ENCODE measurements at regions not wholly inside any gene's neighbourhood (a gene's known extent, or its start where the extent isn't known, plus 50 kb on each side); places are given as distances from the start of the nearest gene placed in this dataset.

DNA sequence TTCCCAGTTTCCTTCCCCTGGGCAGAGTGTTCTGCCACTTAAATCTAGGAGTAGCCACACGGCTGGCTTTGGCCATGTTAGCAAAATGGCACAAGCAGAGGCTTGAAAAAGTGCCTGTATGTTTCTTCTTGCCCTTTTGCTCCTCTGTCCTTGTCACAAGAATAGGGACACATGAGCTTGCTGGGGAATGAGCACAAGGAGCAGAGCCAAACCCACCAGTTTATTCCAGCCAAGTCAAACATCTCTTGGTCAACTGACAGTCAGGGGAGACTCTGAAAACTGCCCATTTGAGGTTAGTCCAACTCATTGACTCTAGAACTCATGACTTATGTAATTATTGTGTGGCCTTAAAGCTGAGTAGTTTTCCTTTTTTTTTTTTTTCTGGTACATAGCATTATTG lies 739.7 kb upstream of the FZD8 start:
- DNase-seq (ENCODE audit: low spot score) (no peak), ATAC-seq (ENCODE audit: low read depth) (no peak)
- no peaks in the 10 kb centered on the region for H3K36me3 ChIP-seq (ENCODE audit: low read depth)
- H3K4me3 ChIP-seq (ENCODE audit: severe bottlenecking), result no peak overlapping the region
- H3K27ac ChIP-seq (ENCODE audit: poor library complexity, severe bottlenecking), result no peak overlapping the region
- H3K27me3 ChIP-seq (ENCODE audit: insufficient read depth, poor library complexity, severe bottlenecking), result no peaks in the 10 kb centered on the region
- H3K4me1 ChIP-seq (ENCODE audit: insufficient read depth, poor library complexity, severe bottlenecking), result no peaks in the 10 kb centered on the region
- no peaks in the 10 kb centered on the region for H3K9me3 ChIP-seq (ENCODE audit: severe bottlenecking)
- TF ChIP-seq, protein P1, sequence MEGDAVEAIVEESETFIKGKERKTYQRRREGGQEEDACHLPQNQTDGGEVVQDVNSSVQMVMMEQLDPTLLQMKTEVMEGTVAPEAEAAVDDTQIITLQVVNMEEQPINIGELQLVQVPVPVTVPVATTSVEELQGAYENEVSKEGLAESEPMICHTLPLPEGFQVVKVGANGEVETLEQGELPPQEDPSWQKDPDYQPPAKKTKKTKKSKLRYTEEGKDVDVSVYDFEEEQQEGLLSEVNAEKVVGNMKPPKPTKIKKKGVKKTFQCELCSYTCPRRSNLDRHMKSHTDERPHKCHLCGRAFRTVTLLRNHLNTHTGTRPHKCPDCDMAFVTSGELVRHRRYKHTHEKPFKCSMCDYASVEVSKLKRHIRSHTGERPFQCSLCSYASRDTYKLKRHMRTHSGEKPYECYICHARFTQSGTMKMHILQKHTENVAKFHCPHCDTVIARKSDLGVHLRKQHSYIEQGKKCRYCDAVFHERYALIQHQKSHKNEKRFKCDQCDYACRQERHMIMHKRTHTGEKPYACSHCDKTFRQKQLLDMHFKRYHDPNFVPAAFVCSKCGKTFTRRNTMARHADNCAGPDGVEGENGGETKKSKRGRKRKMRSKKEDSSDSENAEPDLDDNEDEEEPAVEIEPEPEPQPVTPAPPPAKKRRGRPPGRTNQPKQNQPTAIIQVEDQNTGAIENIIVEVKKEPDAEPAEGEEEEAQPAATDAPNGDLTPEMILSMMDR (IDR thresholded peaks at IDR 0.05; ENCODE audit: poor library complexity, severe bottlenecking), result no peak

DNA sequence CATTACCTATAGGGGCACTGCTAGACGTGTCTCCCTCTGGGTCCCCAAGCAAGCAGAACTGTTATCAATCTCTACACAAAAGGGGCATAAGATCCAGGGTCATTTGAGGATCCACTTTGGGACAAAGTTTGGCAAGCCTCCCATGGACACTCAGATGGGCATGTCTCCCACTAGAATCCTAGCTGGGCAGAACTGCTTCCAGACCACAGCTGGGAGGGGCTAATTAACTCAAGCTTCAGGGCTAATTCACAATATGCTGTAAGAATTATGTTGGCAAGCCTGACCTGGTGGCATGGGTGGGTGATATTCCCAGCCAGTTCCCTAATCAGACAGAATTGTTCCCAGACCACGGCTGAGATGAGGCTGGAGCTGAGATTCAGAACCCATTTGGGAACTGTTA lies 738.4 kb upstream of the FZD8 start:
- H3K4me1 ChIP-seq (ENCODE audit: insufficient read depth, poor library complexity, severe bottlenecking), result no peaks in the 10 kb centered on the region
- H3K27me3 ChIP-seq (ENCODE audit: insufficient read depth, poor library complexity, severe bottlenecking), result no peaks in the 10 kb centered on the region
- DNase-seq (ENCODE audit: low spot score) (no peak), ATAC-seq (ENCODE audit: low read depth) (no peak)
- H3K9me3 ChIP-seq (ENCODE audit: severe bottlenecking), result no peaks in the 10 kb centered on the region
- TF ChIP-seq, protein P1 (IDR thresholded peaks at IDR 0.05; ENCODE audit: poor library complexity, severe bottlenecking), result no peak
- no peaks in the 10 kb centered on the region for H3K36me3 ChIP-seq (ENCODE audit: low read depth)
- H3K4me3 ChIP-seq (ENCODE audit: severe bottlenecking), result no peak overlapping the region
- H3K27ac ChIP-seq (ENCODE audit: poor library complexity, severe bottlenecking), result no peak overlapping the region

DNA sequence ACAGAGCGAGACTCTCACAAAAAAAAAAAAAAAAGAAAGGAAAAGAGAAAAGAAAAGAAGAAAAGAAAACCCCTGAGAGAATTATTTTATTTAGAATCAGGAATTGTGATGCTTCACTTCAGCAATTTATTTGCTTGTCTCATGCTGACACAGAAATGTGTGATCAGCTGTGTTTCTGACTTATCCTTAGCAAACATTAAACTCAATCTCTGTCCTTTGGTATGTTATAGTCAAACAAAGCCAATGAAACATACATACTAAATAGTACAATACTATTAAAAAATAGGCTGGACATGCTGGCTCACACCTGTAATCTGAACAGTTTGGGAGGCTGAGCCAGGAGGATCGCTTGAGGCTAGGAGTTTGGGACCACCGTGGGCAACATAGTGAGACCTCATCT lies 733.0 kb upstream of the FZD8 start:
- ATAC-seq (ENCODE audit: low read depth), result no peak

DNA sequence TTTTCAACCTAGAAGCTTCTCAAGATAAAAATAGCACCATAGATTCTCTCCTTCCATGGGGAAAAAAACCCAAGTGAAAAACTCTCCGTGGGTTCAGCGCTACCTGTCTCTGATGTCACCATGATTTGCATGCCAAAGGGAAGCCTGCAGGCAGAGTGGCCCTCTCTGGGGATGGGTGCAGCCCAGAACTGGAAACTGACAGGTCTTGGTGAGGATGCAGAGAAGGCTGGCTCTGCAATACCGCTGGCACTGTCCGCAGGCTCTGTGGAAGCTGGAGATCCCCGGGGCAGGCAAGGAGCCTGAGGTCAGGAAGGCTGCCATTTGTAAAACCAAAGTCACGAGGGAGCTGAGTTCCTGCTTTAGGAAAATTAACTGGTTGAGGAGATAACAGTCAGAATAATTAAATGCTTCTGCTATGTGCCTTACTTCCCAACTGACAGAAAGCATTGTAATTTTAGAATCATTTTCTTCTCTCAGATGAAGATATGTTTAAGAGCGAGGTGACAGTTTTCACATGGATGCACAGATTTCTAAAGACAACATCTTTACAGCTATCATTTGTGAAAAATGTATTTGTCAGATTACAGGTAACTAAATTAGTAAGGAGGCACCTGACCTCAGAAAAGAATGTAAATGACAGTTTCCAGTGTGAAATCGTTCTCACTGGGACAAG lies 731.5 kb upstream of the FZD8 start:
- no peak for ATAC-seq (ENCODE audit: low read depth)
- DNase-seq (ENCODE audit: low spot score), result no peak
- Histone ChIP-seq H3K36me3 (ENCODE audit: low read depth) (no peaks in the 10 kb centered on the region), H3K4me3 (ENCODE audit: severe bottlenecking) (no peak overlapping the region), H3K27me3 (ENCODE audit: insufficient read depth, poor library complexity, severe bottlenecking) (no peaks in the 10 kb centered on the region), H3K9me3 (ENCODE audit: severe bottlenecking) (no peaks in the 10 kb centered on the region), H3K4me1 (ENCODE audit: insufficient read depth, poor library complexity, severe bottlenecking) (no peaks in the 10 kb centered on the region), H3K27ac (ENCODE audit: poor library complexity, severe bottlenecking) (no peak overlapping the region)
- TF ChIP-seq, protein P1 (IDR thresholded peaks at IDR 0.05; ENCODE audit: poor library complexity, severe bottlenecking), result no peak

More for the DNA sequence above, 733.0 kb upstream of the FZD8 start:
- TF ChIP-seq, protein P1 (IDR thresholded peaks at IDR 0.05; ENCODE audit: poor library complexity, severe bottlenecking), result no peak
- DNase-seq (ENCODE audit: low spot score), result no peak
- Histone ChIP-seq H3K27me3 (ENCODE audit: insufficient read depth, poor library complexity, severe bottlenecking) (no peaks in the 10 kb centered on the region), H3K9me3 (ENCODE audit: severe bottlenecking) (no peaks in the 10 kb centered on the region), H3K27ac (ENCODE audit: poor library complexity, severe bottlenecking) (no peak overlapping the region), H3K4me3 (ENCODE audit: severe bottlenecking) (no peak overlapping the region), H3K4me1 (ENCODE audit: insufficient read depth, poor library complexity, severe bottlenecking) (no peaks in the 10 kb centered on the region), H3K36me3 (ENCODE audit: low read depth) (no peaks in the 10 kb centered on the region)

DNA sequence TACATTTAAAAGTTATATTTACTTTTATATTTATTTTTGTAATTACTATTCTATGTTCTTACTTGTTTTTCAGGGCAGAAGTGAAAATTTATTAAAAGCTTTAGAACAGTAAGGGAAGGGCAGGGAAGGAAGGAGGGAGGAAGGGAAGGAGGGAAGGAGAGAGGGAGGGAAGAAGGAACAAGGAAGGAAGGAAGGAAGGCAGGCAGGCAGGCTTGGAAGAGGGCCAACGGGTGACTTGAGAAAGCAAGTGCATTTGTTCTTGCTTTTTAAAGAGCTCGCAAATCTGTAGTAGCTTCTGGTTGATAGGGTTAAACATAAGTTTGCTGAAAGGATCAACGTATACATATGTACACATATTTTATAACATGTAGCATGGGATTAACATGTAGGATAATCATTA lies 725.3 kb upstream of the FZD8 start:
- ATAC-seq (ENCODE audit: low read depth), result no peak
- Histone ChIP-seq H3K36me3 (ENCODE audit: low read depth) (no peaks in the 10 kb centered on the region), H3K27me3 (ENCODE audit: insufficient read depth, poor library complexity, severe bottlenecking) (no peaks in the 10 kb centered on the region), H3K4me1 (ENCODE audit: insufficient read depth, poor library complexity, severe bottlenecking) (no peaks in the 10 kb centered on the region), H3K27ac (ENCODE audit: poor library complexity, severe bottlenecking) (no peak overlapping the region), H3K9me3 (ENCODE audit: severe bottlenecking) (no peaks in the 10 kb centered on the region), H3K4me3 (ENCODE audit: severe bottlenecking) (no peak overlapping the region)
- DNase-seq (ENCODE audit: low spot score), result no peak
- TF ChIP-seq, protein P1 (IDR thresholded peaks at IDR 0.05; ENCODE audit: poor library complexity, severe bottlenecking), result no peak
